ENCODE measurements at regions not wholly inside any gene's neighbourhood (a gene's known extent, or its start where the extent isn't known, plus 50 kb on each side); places are given as distances from the start of the nearest gene placed in this dataset.

- Histone ChIP-seq H3K27me3 (no peaks in the 10 kb centered on the region), H3K36me3 (ENCODE audit: low read depth, missing control alignments) (no peaks in the 10 kb centered on the region), H3K4me1 (no peaks in the 10 kb centered on the region), H3K9me3 (no peaks in the 10 kb centered on the region), H3K27ac (no peak overlapping the region), H3K4me3 (peak overlapping the region in 1 of 2 donors; percentile 7)
- WGBS, 2 donors, result 25 to 29% methylated on average over 10 of the region's 10 CpGs
- intact Hi-C loops (cut with DNase I; ENCODE audit: low total_unique reads), result no loop called here
- TF ChIP-seq, protein P1, sequence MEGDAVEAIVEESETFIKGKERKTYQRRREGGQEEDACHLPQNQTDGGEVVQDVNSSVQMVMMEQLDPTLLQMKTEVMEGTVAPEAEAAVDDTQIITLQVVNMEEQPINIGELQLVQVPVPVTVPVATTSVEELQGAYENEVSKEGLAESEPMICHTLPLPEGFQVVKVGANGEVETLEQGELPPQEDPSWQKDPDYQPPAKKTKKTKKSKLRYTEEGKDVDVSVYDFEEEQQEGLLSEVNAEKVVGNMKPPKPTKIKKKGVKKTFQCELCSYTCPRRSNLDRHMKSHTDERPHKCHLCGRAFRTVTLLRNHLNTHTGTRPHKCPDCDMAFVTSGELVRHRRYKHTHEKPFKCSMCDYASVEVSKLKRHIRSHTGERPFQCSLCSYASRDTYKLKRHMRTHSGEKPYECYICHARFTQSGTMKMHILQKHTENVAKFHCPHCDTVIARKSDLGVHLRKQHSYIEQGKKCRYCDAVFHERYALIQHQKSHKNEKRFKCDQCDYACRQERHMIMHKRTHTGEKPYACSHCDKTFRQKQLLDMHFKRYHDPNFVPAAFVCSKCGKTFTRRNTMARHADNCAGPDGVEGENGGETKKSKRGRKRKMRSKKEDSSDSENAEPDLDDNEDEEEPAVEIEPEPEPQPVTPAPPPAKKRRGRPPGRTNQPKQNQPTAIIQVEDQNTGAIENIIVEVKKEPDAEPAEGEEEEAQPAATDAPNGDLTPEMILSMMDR (IDR thresholded peaks at IDR 0.05), result peak; percentile 15 to 56 (median 39)
- TF ChIP-seq POLR2A (IDR thresholded peaks at IDR 0.05), result no peak
- peak; percentile 82 for DNase-seq
These were observed 157.4 kb upstream of the FOXG1 start for GRCh38 chr14:28608851-28609828.

GRCh38 chr14:28612414-28612813 is 154.2 kb upstream of the FOXG1 start:
- 20 to 86% methylated on average over 1 of the region's 1 CpG for WGBS, 2 donors
- TF ChIP-seq, protein P1 (IDR thresholded peaks at IDR 0.05), result no peak
- TF ChIP-seq POLR2A (IDR thresholded peaks at IDR 0.05), result no peak
- H3K4me1 ChIP-seq, result no peaks in the 10 kb centered on the region

GRCh38 chr14:28613532-28613931 is 153.1 kb upstream of the FOXG1 start:
- WGBS, 2 donors, result 80 to 85% methylated on average over 3 of the region's 3 CpGs
- Histone ChIP-seq H3K36me3 (ENCODE audit: low read depth, missing control alignments) (no peaks in the 10 kb centered on the region), H3K27ac (no peak overlapping the region), H3K4me3 (no peak overlapping the region), H3K4me1 (no peaks in the 10 kb centered on the region), H3K9me3 (no peaks in the 10 kb centered on the region), H3K27me3 (no peaks in the 10 kb centered on the region)
- intact Hi-C loops (cut with DNase I; ENCODE audit: low total_unique reads), result no loop called here
- no peak for TF ChIP-seq POLR2A (IDR thresholded peaks at IDR 0.05)
- TF ChIP-seq, protein P1 (IDR thresholded peaks at IDR 0.05), result no peak
- no peak for DNase-seq

More at GRCh38 chr14:28612414-28612813, 154.2 kb upstream of the FOXG1 start:
- intact Hi-C loops (cut with DNase I; ENCODE audit: low total_unique reads), result no loop called here
- no peaks in the 10 kb centered on the region for H3K9me3 ChIP-seq
- H3K36me3 ChIP-seq (ENCODE audit: low read depth, missing control alignments), result no peaks in the 10 kb centered on the region
- H3K4me3 ChIP-seq, result no peak overlapping the region
- H3K27ac ChIP-seq, result no peak overlapping the region
- no peaks in the 10 kb centered on the region for H3K27me3 ChIP-seq
- no peak for DNase-seq

- intact Hi-C loops (cut with DNase I; ENCODE audit: low total_unique reads), result no loop called here
- H3K9me3 ChIP-seq, result no peaks in the 10 kb centered on the region
- H3K4me1 ChIP-seq, result no peaks in the 10 kb centered on the region
- DNase-seq, result no peak
- H3K27ac ChIP-seq, result no peak overlapping the region
- H3K4me3 ChIP-seq, result no peak overlapping the region
- WGBS, 2 donors, result 0 to 91% methylated on average over 1 of the region's 1 CpG
- H3K36me3 ChIP-seq (ENCODE audit: low read depth, missing control alignments), result no peaks in the 10 kb centered on the region
- TF ChIP-seq, protein P1 (IDR thresholded peaks at IDR 0.05), result no peak
- TF ChIP-seq POLR2A (IDR thresholded peaks at IDR 0.05), result no peak
- no peaks in the 10 kb centered on the region for H3K27me3 ChIP-seq
These were observed 139.8 kb upstream of the FOXG1 start for GRCh38 chr14:28626780-28627179.
